ENCODE measurements at regions not wholly inside any gene's neighbourhood (a gene's known extent, or its start where the extent isn't known, plus 50 kb on each side); places are given as distances from the start of the nearest gene placed in this dataset.
"Not testable (repeated sequence)": the region's sequence is repeated elsewhere in the genome, so short reads cannot be mapped to it uniquely, and the experiment has no call there.

DNA sequence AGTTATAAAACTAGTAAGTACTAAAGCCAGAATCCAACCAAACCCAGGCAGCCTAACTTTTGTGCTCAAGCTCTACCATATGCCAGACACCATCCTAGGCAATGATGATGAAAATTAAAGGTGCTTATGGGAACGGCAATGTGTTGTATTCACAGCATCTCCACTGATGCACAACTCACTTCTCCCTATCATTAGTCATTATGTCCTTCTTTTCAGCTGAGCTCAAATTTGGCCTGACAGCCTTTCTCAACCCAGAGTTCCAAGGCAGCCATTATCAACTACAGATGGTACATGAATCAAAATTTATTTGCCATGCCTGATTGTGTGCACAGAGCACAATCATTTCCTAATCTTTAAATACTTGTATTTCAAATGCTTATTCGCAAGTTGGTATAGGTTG lies 121.6 kb upstream of the TNPO1 start:
- Histone ChIP-seq H4K20me1 (no peaks in the 10 kb centered on the region), H3K4me1 (no peaks in the 10 kb centered on the region), H3K27ac (no peak overlapping the region), H3K27me3 (no peaks in the 10 kb centered on the region), H3K36me3 (no peaks in the 10 kb centered on the region), H3K9me3 (no peaks in the 10 kb centered on the region), H3K9ac (no peak overlapping the region), H3K4me3 (no peak overlapping the region), H3K4me2 (no peak overlapping the region)
- TF ChIP-seq Cebpa-rat (IDR thresholded peaks at IDR 0.05): no peak

DNA sequence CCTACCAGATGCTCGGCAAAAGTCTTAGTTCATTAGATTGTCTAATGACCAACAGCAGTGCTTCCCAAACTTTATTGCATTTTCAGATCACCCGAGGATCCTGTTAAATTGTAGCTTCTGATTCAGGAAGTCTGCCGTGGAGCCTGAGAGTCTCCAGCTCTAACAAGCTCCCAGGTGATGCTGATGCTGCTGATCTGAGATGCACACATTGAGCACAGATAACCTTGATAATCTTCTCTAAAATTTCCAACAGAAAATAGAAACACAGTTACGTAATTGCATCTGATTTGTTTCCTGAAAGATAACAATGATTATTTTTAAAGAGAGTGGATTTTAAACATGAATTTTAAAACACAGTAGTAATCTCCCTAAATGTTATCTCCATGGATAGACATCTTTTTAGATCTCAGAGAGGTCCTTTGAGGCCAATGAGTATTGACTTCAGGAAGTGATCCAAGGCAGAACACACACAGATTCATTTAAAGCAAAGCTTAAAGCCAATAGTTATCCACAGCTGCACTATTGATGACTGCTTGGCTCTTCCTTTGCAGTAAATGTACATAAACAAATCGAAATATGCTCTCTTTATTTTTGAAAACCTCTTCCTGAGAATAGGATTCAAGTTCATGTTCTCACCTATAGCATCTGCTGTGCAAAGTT lies 122.8 kb upstream of the TNPO1 start:
- no peak overlapping the region for H3K4me3 ChIP-seq
- no peaks in the 10 kb centered on the region for H3K9me3 ChIP-seq
- H3K27me3 ChIP-seq: no peaks in the 10 kb centered on the region
- H3K9ac ChIP-seq: no peak overlapping the region
- H3K4me1 ChIP-seq: no peaks in the 10 kb centered on the region
- no peaks in the 10 kb centered on the region for H3K36me3 ChIP-seq
- no peak for TF ChIP-seq Cebpa-rat (IDR thresholded peaks at IDR 0.05)
- no peaks in the 10 kb centered on the region for H4K20me1 ChIP-seq
- no peak overlapping the region for H3K27ac ChIP-seq
- no peak overlapping the region for H3K4me2 ChIP-seq

DNA sequence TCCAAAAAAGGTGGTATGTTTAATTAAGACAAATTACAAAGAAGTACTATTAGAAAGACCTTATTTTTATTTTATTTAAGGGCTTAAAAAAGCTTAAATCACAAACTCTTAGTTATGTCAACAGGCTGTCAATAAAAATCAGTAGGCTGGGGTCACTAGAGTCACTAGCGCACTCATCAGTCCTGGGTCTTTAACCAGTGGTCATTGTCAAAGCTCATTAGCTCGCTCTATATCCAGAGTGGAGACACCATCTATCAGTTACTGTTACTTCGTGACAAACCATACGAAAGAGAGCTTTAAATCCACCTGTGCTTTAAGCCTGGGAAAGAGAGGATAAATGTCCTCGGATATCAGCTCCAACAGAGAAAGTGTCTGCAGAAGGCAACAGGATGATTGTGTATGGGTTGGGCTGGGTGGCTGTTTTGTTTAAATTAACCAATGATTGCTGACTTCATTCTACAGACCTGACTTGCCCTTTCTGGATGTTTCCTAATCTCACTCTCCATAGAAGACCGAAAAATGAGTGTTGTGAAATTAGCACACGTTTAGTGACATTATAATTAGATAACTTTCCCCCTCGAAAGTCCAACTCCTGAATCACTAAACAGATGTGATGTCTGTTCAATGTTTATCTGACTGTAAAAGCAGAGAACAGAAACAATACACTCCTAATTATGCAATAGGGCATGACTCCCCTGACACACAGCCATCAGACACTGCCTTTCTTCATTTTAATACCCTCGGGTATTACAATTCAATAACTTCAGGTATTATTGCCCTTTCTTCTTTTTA lies 123.6 kb upstream of the TNPO1 start:
- H4K20me1 ChIP-seq: no peaks in the 10 kb centered on the region
- no peaks in the 10 kb centered on the region for H3K4me1 ChIP-seq
- no peak for TF ChIP-seq Cebpa-rat (IDR thresholded peaks at IDR 0.05)
- no peaks in the 10 kb centered on the region for H3K36me3 ChIP-seq
- H3K9ac ChIP-seq: no peak overlapping the region
- H3K27ac ChIP-seq: no peak overlapping the region
- H3K9me3 ChIP-seq: no peaks in the 10 kb centered on the region
- no peaks in the 10 kb centered on the region for H3K27me3 ChIP-seq
- no peak overlapping the region for H3K4me3 ChIP-seq
- H3K4me2 ChIP-seq: no peak overlapping the region

DNA sequence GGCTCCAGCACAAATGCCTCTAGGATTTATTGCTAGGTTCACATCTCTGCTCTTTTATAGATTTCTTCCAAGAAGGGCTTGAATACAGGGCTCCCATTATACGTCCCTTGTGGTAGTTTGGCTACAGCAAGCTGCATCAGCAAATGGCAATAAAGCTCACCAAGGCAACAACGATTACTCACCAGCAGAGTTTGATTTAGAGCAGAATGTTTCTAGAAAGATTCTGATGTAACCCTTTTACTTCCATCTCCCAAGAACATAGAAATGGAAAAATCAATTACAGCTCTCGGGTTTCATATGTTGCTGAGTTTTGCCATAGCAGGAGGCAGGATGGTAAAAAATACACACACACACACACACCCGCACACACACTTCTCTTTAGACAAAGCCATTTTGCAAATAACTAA lies 124.2 kb upstream of the TNPO1 start:
- no peak for TF ChIP-seq Cebpa-rat (IDR thresholded peaks at IDR 0.05)
- Histone ChIP-seq H3K27ac (no peak overlapping the region), H3K4me1 (no peaks in the 10 kb centered on the region), H3K4me3 (no peak overlapping the region), H3K9ac (no peak overlapping the region), H3K4me2 (no peak overlapping the region), H3K36me3 (no peaks in the 10 kb centered on the region), H3K9me3 (no peaks in the 10 kb centered on the region), H4K20me1 (no peaks in the 10 kb centered on the region), H3K27me3 (no peaks in the 10 kb centered on the region)

DNA sequence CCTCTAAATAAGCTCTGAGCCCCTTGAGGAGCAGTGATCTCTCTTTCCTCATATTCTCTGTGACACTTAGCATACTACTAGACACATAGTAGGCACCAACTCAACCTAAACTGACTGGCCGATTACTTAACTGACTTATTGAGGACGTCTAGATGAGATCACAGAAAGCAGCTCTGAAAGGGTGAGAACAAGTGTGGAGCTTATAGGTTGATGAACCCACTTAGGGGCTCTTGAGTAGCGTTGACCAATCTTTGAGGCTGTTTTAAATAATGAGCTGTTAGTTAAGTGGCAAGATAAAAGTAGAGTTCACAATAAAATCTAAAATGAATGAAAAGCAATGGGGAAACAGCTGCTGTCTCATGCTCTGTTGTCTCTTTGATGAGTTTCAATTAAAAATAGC lies 124.7 kb upstream of the TNPO1 start:
- H4K20me1 ChIP-seq: no peaks in the 10 kb centered on the region
- H3K9ac ChIP-seq: no peak overlapping the region
- H3K27me3 ChIP-seq: no peaks in the 10 kb centered on the region
- no peak overlapping the region for H3K4me2 ChIP-seq
- H3K4me1 ChIP-seq: no peaks in the 10 kb centered on the region
- no peak overlapping the region for H3K27ac ChIP-seq
- TF ChIP-seq Cebpa-rat (IDR thresholded peaks at IDR 0.05): no peak
- H3K36me3 ChIP-seq: no peaks in the 10 kb centered on the region
- H3K9me3 ChIP-seq: no peaks in the 10 kb centered on the region
- no peak overlapping the region for H3K4me3 ChIP-seq

DNA sequence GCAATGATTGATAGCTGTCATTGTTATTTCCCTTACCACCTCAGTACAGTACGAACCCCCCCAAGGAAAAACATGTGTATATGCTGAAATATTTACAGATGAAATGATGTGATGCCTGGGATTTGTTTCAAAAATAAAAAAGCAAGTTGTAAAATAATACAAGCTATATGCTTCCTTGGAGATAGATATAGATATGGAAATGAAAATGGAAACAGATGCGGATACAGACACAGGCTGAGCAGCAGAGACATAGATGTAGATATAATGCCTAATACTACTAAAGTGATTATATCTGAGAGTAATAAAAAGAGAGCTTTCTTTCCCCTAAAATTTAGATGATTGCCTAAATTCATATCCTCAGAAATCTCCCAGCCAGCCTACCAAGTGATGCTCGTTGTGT lies 127.5 kb upstream of the TNPO1 start:
- no peaks in the 10 kb centered on the region for H4K20me1 ChIP-seq

DNA sequence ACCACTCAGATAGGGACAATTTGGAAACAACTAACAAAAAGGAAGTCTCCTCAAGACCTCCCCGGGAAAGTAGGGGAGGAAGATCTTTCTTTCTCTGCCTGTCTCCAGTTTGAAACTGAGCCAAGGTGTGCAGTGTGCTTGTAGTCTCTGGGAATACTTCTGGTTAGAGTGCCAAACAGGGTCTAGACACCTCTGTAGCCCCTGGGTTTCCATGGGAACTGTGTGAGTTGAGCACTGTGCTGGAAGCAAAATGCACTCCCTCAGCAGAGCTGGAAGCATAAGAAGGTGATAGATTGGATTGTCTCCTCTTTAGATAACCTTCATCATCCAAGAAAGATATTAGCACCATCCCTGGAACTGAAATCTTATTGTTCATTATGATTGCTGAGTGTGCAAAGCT lies 129.2 kb upstream of the TNPO1 start:
- Histone ChIP-seq H3K4me1 (no peaks in the 10 kb centered on the region), H4K20me1 (no peaks in the 10 kb centered on the region), H3K27ac (no peak overlapping the region), H3K4me2 (no peak overlapping the region), H3K9ac (no peak overlapping the region), H3K27me3 (no peaks in the 10 kb centered on the region), H3K4me3 (no peak overlapping the region), H3K9me3 (0 out of 2 replicates have a peak, but pooled peaks cover 3% of the 10 kb centered on the region), H3K36me3 (no peaks in the 10 kb centered on the region)
- TF ChIP-seq Cebpa-rat (IDR thresholded peaks at IDR 0.05): no peak

More for the DNA sequence above, 127.5 kb upstream of the TNPO1 start:
- Histone ChIP-seq H3K9ac (no peak overlapping the region), H3K4me1 (no peaks in the 10 kb centered on the region), H3K4me2 (no peak overlapping the region), H3K36me3 (no peaks in the 10 kb centered on the region), H3K27ac (no peak overlapping the region), H3K27me3 (no peaks in the 10 kb centered on the region), H3K9me3 (no peaks in the 10 kb centered on the region), H3K4me3 (no peak overlapping the region)
- TF ChIP-seq Cebpa-rat (IDR thresholded peaks at IDR 0.05): no peak

DNA sequence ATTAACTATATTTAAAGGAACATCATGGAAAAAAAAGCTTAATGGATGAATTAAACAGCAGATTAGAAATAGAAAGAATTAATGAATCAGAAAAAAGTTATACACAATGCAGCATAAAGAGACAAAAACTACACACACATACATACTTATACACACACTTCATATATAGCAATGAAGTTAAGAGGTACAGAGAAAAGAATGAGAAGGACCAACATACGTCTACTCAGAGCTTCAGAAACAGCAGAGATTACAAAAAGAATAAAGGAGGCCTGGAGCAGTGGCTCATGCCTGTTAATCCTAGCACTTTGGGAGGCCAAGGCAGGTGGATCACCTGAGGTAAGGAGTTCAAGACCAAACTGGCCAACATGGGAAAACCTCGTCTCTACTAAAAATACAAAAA lies 133.9 kb upstream of the TNPO1 start:
- Histone ChIP-seq H3K27ac (no peak overlapping the region), H3K27me3 (no peaks in the 10 kb centered on the region), H3K4me1 (no peaks in the 10 kb centered on the region), H3K4me2 (no peak overlapping the region), H3K9ac (no peak overlapping the region), H4K20me1 (no peaks in the 10 kb centered on the region), H3K4me3 (no peak overlapping the region), H3K9me3 (0 out of 2 replicates have a peak, but pooled peaks cover 7% of the 10 kb centered on the region), H3K36me3 (no peaks in the 10 kb centered on the region)
- TF ChIP-seq Cebpa-rat (IDR thresholded peaks at IDR 0.05): no peak

DNA sequence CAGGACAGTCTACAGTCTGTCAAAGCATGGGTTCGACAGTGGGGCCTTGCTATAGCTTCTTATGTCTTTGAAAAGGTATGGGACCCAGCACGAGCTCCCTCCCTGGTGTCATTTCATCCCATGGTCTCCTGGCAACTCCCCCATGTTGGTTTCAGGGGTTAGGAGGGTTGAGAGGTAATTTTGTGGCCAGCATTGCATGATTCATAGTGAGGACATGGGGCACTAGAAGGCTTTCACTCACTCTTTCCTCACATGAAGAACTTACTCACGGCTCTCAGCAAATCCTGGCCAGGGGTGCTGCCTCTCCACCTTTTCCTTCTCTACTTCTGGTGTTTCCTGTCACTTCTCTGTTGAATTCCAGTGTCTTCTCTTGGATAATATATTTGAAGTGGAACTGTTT lies 134.7 kb upstream of the TNPO1 start:
- no peaks in the 10 kb centered on the region for H3K36me3 ChIP-seq
- H3K27ac ChIP-seq: no peak overlapping the region
- no peaks in the 10 kb centered on the region for H3K4me1 ChIP-seq
- no peaks in the 10 kb centered on the region for H4K20me1 ChIP-seq
- H3K4me2 ChIP-seq: no peak overlapping the region
- no peak for TF ChIP-seq Cebpa-rat (IDR thresholded peaks at IDR 0.05)
- no peak overlapping the region for H3K4me3 ChIP-seq
- no peaks in the 10 kb centered on the region for H3K27me3 ChIP-seq
- H3K9ac ChIP-seq: no peak overlapping the region
- 0 out of 2 replicates have a peak, but pooled peaks cover 7% of the 10 kb centered on the region for H3K9me3 ChIP-seq

DNA sequence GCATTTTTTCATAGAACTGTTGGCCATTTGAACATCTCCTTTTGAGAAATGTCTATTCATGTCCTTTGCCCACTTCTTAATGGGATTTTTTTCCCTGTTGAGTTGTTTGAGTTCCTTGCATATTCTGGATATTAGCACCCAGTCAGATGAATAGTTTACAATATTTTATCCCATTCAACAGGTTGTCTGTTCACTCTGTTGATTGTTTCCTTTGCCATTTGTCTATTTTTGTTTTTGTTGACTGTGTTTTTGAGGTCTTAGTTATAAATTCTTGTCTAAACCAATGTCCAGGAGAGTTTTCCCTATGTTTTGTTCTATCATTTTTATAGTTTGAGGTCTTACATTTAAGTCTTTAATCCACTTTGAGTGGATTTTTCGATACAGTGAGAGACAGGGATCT lies 139.0 kb upstream of the TNPO1 start:
- H3K9ac ChIP-seq: no peak overlapping the region
- H3K27me3 ChIP-seq: no peaks in the 10 kb centered on the region
- TF ChIP-seq Cebpa-rat (IDR thresholded peaks at IDR 0.05): no peak

DNA sequence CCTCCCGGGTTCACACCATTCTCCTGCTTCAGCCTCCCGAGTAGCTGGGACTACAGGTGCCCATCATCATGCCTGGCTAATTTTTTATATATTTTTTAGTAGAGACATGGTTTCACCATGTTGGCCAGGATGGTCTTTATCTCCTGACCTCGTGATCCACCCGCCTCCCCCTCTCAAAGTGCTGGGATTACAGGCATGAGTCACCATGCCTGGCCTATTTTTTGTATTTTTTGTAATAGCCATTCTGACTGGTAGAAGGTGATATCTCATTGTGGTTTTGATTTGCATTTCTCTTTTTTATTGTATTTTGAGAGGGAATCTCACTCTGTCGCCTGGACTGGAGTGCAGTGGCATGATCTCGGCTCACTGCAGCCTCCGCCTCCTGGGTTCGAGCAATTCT lies 139.6 kb upstream of the TNPO1 start:
- H3K27ac ChIP-seq, H3K4me3 ChIP-seq, H3K4me2 ChIP-seq, H3K9ac ChIP-seq, H3K9me3 ChIP-seq, H3K4me1 ChIP-seq, H3K27me3 ChIP-seq, H3K36me3 ChIP-seq, H4K20me1 ChIP-seq: not testable (repeated sequence)

More for the DNA sequence above, 139.0 kb upstream of the TNPO1 start:
- Histone ChIP-seq H4K20me1 (no peaks in the 10 kb centered on the region), H3K4me3 (no peak overlapping the region), H3K4me2 (no peak overlapping the region), H3K9me3 (peaks cover 9% of the 10 kb centered on the region), H3K36me3 (no peaks in the 10 kb centered on the region), H3K4me1 (no peaks in the 10 kb centered on the region), H3K27ac (no peak overlapping the region)
